HepG2 (cell line): ENCODE measurements at regions not wholly inside any gene's neighbourhood (a gene's known extent, or its start where the extent isn't known, plus 50 kb on each side); places are given as distances from the start of the nearest gene placed in this dataset.

Experiments used
- ATF1 ChIP-seq: IDR thresholded peaks from 2 replicates; pipeline ENCODE4 v1.6.1; 2016; ENCODE audit warnings: mild to moderate bottlenecking, control low read depth
- CHCHD3 ChIP-seq: sonication (generic); formaldehyde crosslinking; IDR thresholded peaks from 2 replicates; pipeline ENCODE4 v1.8.0; 2022; ENCODE audit warnings: mild to moderate bottlenecking, missing genetic modification reagents, moderate library complexity
- FOXK1 ChIP-seq: sonication (generic); formaldehyde crosslinking; IDR thresholded peaks from 2 replicates; pipeline ENCODE4 v1.4.0; 2020; ENCODE audit warnings: low read depth, missing genetic modification reagents, borderline replicate concordance
- FOXP1 ChIP-seq, 2 experiments: fragments of 450-650 bp in 1 of 2; IDR thresholded peaks; 2 replicates each; pipeline ENCODE4 v1.6.1; 2017 to 2018; ENCODE audit warnings: antibody characterized with exemption in 1 of 2
- GATAD2A ChIP-seq: IDR thresholded peaks from 2 replicates; pipeline ENCODE4 v1.6.1; 2016
- HDAC1 ChIP-seq: sonication (generic); formaldehyde crosslinking; IDR thresholded peaks from 2 replicates; pipeline ENCODE4 v1.5.1; 2020; ENCODE audit warnings: mild to moderate bottlenecking, missing genetic modification reagents
- HMGXB4 ChIP-seq, 2 experiments: sonication (generic) in 1 of 2; formaldehyde crosslinking in 1 of 2; IDR thresholded peaks; 2 replicates each; pipeline versions ENCODE4 v1.4.0 to v1.6.1; 2018 to 2020; ENCODE audit warnings: missing genetic modification reagents in 2 of 2, borderline replicate concordance in 1 of 2, low read depth in 1 of 2, mild to moderate bottlenecking in 1 of 2, missing biosample characterization in 1 of 2
- HNF4G ChIP-seq, 2 experiments: sonication (generic) in 1 of 2; formaldehyde crosslinking in 1 of 2; IDR thresholded peaks; 2 replicates each; pipeline versions ENCODE4 v1.4.0 to v1.6.1; 2011 to 2020; ENCODE audit warnings: borderline replicate concordance in 2 of 2, low read depth in 2 of 2, mild to moderate bottlenecking in 2 of 2, low read length in 1 of 2, missing genetic modification reagents in 1 of 2, moderate library complexity in 1 of 2
- HOXD1 ChIP-seq: sonication (generic); formaldehyde crosslinking; IDR thresholded peaks from 2 replicates; pipeline ENCODE4 v1.5.0; 2020; ENCODE audit warnings: missing genetic modification reagents
- ISX ChIP-seq: sonication (generic); formaldehyde crosslinking; conservative IDR thresholded peaks from 2 replicates; pipeline ENCODE4 v1.5.0; 2020; ENCODE audit warnings: missing genetic modification reagents
- KDM3A ChIP-seq: IDR thresholded peaks from 2 replicates; pipeline ENCODE4 v1.6.1; 2018; ENCODE audit warnings: low read depth, missing compliant biosample characterization
- NAIF1 ChIP-seq: sonication (generic); formaldehyde crosslinking; IDR thresholded peaks from 2 replicates; pipeline ENCODE4 v1.5.0; 2020; ENCODE audit warnings: mild to moderate bottlenecking, missing genetic modification reagents, borderline replicate concordance
- POGZ ChIP-seq: sonication (generic); formaldehyde crosslinking; IDR thresholded peaks from 2 replicates; pipeline ENCODE4 v1.4.0; 2020; ENCODE audit warnings: mild to moderate bottlenecking, missing genetic modification reagents
- RCOR2 ChIP-seq: IDR thresholded peaks from 2 replicates; pipeline ENCODE4 v1.6.1; 2016; ENCODE audit warnings: missing biosample characterization, missing genetic modification reagents
- RFX1 ChIP-seq: fragments of 450-650 bp; IDR thresholded peaks from 2 replicates; pipeline ENCODE4 v1.6.1; 2017
- RNF219 ChIP-seq: sonication (generic); formaldehyde crosslinking; IDR thresholded peaks from 2 replicates; pipeline ENCODE4 v1.5.0; 2020; ENCODE audit warnings: mild to moderate bottlenecking, missing genetic modification reagents
- SRF ChIP-seq: IDR thresholded peaks from 2 replicates; pipeline ENCODE4 v1.6.1; 2011; ENCODE audit warnings: mild to moderate bottlenecking, low read depth, low read length, moderate library complexity
- YEATS4 ChIP-seq: sonication (generic); formaldehyde crosslinking; IDR thresholded peaks from 2 replicates; pipeline ENCODE4 v1.4.0; 2020; ENCODE audit warnings: missing genetic modification reagents, borderline replicate concordance
- ZGPAT ChIP-seq: IDR thresholded peaks from 2 replicates; pipeline ENCODE4 v1.6.1; 2016; ENCODE audit warnings: mild to moderate bottlenecking
- ZMAT5 ChIP-seq: sonication (generic); formaldehyde crosslinking; IDR thresholded peaks from 2 replicates; pipeline ENCODE4 v1.5.0; 2020; ENCODE audit warnings: mild to moderate bottlenecking, low read depth, missing genetic modification reagents, borderline replicate concordance
- ZNF446 ChIP-seq: sonication (generic); formaldehyde crosslinking; IDR thresholded peaks from 2 replicates; pipeline ENCODE4 v1.5.0; 2020; ENCODE audit warnings: mild to moderate bottlenecking, missing genetic modification reagents
- ZNF563 ChIP-seq: sonication (generic); formaldehyde crosslinking; IDR thresholded peaks from 2 replicates; pipeline ENCODE4 v1.8.0; 2022; ENCODE audit warnings: mild to moderate bottlenecking, moderate library complexity, missing genetic modification reagents
- ZNF567 ChIP-seq: sonication (generic); formaldehyde crosslinking; IDR thresholded peaks from 2 replicates; pipeline ENCODE4 v1.8.1; 2023; ENCODE audit warnings: mild to moderate bottlenecking, missing genetic modification reagents, borderline replicate concordance
- ZSCAN20 ChIP-seq: sonication (generic); formaldehyde crosslinking; IDR thresholded peaks from 2 replicates; pipeline ENCODE4 v1.4.0; 2020; ENCODE audit warnings: missing genetic modification reagents, mild to moderate bottlenecking, borderline replicate concordance

GRCh38 chr21:39094847-39095579 is 88.2 kb downstream of the PSMG1 start (continued):
- TF ChIP-seq RNF219 (CRISPR knock-in tag) (no peak), ZMAT5 (CRISPR knock-in tag) (no peak), ISX (CRISPR knock-in tag) (no peak), HOXD1 (CRISPR knock-in tag) (0 out of 2 replicates have a peak, but pooled peaks have one; percentile 74), HMGXB4 (CRISPR knock-in tag; IDR thresholded peaks at IDR 0.05; ENCODE audit: borderline replicate concordance in 1 of 2, low read depth in 1 of 2) (no peak), FOXP1 (IDR thresholded peaks at IDR 0.05) (no peak), FOXP1 (CRISPR knock-in tag; IDR thresholded peaks at IDR 0.05) (peak; percentile 75), GATAD2A (CRISPR knock-in tag) (peak; percentile 85), YEATS4 (peak; percentile 47; the same call in 1 of the 2 replicates), KDM3A (0 out of 2 replicates have a peak, but pooled peaks have one; percentile 27), CHCHD3 (no peak), HNF4G (IDR thresholded peaks at IDR 0.05; ENCODE audit: borderline replicate concordance, low read depth, low read length) (peak; percentile 91), HNF4G (CRISPR knock-in tag; IDR thresholded peaks at IDR 0.05; ENCODE audit: borderline replicate concordance, low read depth) (peak; percentile 25; the same call in 1 of the 2 replicates), NAIF1 (no peak), ATF1 (no peak), HDAC1 (CRISPR knock-in tag) (peak; percentile 73), ZNF446 (no peak), ZGPAT (CRISPR knock-in tag) (peak; percentile 82), ZNF563 (CRISPR knock-in tag) (no peak), SRF (0 out of 2 replicates have a peak, but pooled peaks have one; percentile 3), RCOR2 (peak; percentile 92), ZSCAN20 (0 out of 2 replicates have a peak, but pooled peaks have one; percentile 56), ZNF567 (CRISPR knock-in tag) (no peak), POGZ (CRISPR knock-in tag) (peak; percentile 79), RFX1 (no peak), FOXK1 (CRISPR knock-in tag) (peak; percentile 64; the same call in 1 of the 2 replicates)
